ENCODE measurements at regions not wholly inside any gene's neighbourhood (a gene's known extent, or its start where the extent isn't known, plus 50 kb on each side); places are given as distances from the start of the nearest gene placed in this dataset.

DNA sequence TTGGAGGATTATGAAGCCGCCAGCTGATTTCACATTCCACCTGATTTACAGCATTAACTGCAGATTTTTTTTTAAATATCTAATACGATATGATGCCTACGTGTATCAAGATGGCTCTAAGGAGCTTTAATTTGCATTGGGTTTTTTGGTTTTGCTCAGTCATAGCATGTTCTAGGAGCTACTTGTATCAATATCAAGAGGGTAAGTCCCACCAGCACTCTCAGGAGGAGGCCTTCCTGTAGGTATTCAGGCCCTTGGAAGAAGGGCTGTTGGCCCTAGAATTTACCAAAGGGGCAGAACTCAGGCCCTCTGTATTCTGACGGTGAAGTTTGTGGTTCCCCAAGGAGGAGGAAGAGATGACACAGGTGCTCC is 97.2 kb upstream of the IPO5 start:
- TF ChIP-seq ZFX (IDR thresholded peaks at IDR 0.05) = no peak
- TF ChIP-seq, protein P1, sequence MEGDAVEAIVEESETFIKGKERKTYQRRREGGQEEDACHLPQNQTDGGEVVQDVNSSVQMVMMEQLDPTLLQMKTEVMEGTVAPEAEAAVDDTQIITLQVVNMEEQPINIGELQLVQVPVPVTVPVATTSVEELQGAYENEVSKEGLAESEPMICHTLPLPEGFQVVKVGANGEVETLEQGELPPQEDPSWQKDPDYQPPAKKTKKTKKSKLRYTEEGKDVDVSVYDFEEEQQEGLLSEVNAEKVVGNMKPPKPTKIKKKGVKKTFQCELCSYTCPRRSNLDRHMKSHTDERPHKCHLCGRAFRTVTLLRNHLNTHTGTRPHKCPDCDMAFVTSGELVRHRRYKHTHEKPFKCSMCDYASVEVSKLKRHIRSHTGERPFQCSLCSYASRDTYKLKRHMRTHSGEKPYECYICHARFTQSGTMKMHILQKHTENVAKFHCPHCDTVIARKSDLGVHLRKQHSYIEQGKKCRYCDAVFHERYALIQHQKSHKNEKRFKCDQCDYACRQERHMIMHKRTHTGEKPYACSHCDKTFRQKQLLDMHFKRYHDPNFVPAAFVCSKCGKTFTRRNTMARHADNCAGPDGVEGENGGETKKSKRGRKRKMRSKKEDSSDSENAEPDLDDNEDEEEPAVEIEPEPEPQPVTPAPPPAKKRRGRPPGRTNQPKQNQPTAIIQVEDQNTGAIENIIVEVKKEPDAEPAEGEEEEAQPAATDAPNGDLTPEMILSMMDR (conservative IDR thresholded peaks at IDR 0.05) = no peak
